ENCODE measurements at regions not wholly inside any gene's neighbourhood (a gene's known extent, or its start where the extent isn't known, plus 50 kb on each side); places are given as distances from the start of the nearest gene placed in this dataset.
"Not testable (repeated sequence)": the region's sequence is repeated elsewhere in the genome, so short reads cannot be mapped to it uniquely, and the experiment has no call there.

GRCh38 chr16:5158494-5158893 lies 60.9 kb upstream of the EEF2KMT start:
- no peak for DNase-seq

- DNase-seq = not testable (repeated sequence)
Measured at GRCh38 chr16:5156486-5156885, 58.9 kb upstream of the EEF2KMT start.

GRCh38 chr16:5154006-5154405 lies 56.4 kb upstream of the EEF2KMT start:
- DNase-seq = not testable (repeated sequence)

- not testable (repeated sequence) for DNase-seq
Measured at GRCh38 chr16:5151409-5151808, 53.8 kb upstream of the EEF2KMT start.

Data from NCI-H1092 (cell line).